PFSK-1 (cell line): ENCODE measurements at regions not wholly inside any gene's neighbourhood (a gene's known extent, or its start where the extent isn't known, plus 50 kb on each side); places are given as distances from the start of the nearest gene placed in this dataset.

ENCODE experiments used
- POLR2AphosphoS5 ChIP-seq: IDR thresholded peaks from 2 replicates; pipeline ENCODE4 v1.6.1; 2012; ENCODE audit warnings: low read depth, mild to moderate bottlenecking, control low read depth, low read length, moderate library complexity
- REST ChIP-seq, 2 experiments: IDR thresholded peaks; 2 replicates each; pipeline versions ENCODE4 v1.6.1 to v1.8.0; 2011 to 2012; ENCODE audit warnings: low read depth in 2 of 2, low read length in 2 of 2, control low read depth in 1 of 2, inconsistent platforms in 1 of 2, mild to moderate bottlenecking in 1 of 2, moderate library complexity in 1 of 2; ENCODE audit not compliant: insufficient read depth in 1 of 2
- TAF1 ChIP-seq: IDR thresholded peaks from 2 replicates; pipeline ENCODE4 v1.6.1; 2012; ENCODE audit warnings: low read length, control low read depth, borderline replicate concordance; ENCODE audit not compliant: insufficient read depth

GRCh38 chr4:181982437-181982836 lies 260.8 kb upstream of the TENM3 start:
- TF ChIP-seq TAF1 (no peak), POLR2AphosphoS5 (no peak), REST (IDR thresholded peaks at IDR 0.05; ENCODE audit: insufficient read depth in 1 of 2, low read depth in 2 of 2, low read length in 2 of 2) (no peak)
